ENCODE measurements at regions not wholly inside any gene's neighbourhood (a gene's known extent, or its start where the extent isn't known, plus 50 kb on each side); places are given as distances from the start of the nearest gene placed in this dataset.
"Not testable (repeated sequence)": the region's sequence is repeated elsewhere in the genome, so short reads cannot be mapped to it uniquely, and the experiment has no call there.

DNA sequence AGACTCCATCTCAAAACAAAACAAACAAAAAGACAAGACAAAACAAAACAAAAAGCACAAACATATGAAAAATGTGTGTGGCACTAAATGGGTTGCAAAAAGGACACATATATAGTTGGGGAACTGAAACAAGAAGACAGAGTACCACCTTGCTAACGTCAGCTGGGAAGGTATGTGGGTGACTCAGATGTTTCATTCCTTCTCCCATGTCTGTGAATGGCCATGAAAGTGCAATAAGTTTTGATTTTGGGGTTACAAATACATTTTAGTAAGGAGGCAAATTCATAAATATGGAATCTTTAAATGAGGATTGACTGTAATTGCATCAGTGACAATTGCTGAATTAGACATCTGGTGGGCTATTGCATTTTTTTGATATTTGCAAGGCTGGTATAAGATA lies 81.6 kb upstream of the KLF4 start:
- no peak for DNase-seq (ENCODE audit: low spot score)
- TF ChIP-seq, protein P1, sequence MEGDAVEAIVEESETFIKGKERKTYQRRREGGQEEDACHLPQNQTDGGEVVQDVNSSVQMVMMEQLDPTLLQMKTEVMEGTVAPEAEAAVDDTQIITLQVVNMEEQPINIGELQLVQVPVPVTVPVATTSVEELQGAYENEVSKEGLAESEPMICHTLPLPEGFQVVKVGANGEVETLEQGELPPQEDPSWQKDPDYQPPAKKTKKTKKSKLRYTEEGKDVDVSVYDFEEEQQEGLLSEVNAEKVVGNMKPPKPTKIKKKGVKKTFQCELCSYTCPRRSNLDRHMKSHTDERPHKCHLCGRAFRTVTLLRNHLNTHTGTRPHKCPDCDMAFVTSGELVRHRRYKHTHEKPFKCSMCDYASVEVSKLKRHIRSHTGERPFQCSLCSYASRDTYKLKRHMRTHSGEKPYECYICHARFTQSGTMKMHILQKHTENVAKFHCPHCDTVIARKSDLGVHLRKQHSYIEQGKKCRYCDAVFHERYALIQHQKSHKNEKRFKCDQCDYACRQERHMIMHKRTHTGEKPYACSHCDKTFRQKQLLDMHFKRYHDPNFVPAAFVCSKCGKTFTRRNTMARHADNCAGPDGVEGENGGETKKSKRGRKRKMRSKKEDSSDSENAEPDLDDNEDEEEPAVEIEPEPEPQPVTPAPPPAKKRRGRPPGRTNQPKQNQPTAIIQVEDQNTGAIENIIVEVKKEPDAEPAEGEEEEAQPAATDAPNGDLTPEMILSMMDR (IDR thresholded peaks at IDR 0.05; ENCODE audit: extremely low read depth, missing control alignments) = no peak

DNA sequence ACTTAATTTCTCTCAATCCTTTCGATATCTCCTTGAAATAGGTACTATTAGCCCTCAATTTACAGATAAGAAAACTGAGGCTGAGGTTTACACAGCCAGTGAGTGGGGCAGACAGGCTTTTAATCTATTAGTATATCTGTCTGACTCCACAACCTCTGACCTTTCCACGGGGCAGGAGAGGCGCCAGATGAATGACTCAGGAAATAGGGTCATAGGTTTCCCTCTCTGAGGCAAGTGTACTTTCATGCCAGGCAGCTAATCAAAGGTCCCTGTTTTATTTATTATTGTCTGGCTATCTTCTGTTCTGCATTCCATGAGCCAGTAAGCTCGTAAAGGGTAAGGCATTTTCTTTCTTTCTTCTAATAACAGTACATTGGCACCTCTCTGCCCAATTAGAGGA lies 79.6 kb upstream of the KLF4 start:
- TF ChIP-seq, protein P1 (IDR thresholded peaks at IDR 0.05; ENCODE audit: extremely low read depth, missing control alignments) = no peak
- DNase-seq (ENCODE audit: low spot score) = no peak

DNA sequence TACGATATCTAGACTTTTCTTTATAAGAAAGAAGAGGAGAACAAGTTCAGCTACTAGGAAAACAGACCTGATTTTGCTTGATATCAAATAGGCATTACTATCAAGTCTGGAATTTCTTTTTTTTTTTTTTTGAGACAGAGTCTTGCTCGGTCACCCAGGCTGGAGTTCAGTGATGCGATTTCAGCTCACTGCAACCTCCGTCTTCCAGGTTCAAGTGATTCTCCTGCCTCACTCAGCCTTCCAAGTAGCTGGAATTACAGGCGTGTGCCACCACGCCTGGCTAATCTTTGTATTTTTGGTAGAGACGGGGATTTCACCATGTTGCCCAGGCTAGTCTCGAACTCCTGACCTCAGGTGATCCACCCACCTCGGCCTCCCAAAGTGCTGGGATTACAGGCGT lies 78.8 kb upstream of the KLF4 start:
- not testable (repeated sequence) for DNase-seq (ENCODE audit: low spot score)

DNA sequence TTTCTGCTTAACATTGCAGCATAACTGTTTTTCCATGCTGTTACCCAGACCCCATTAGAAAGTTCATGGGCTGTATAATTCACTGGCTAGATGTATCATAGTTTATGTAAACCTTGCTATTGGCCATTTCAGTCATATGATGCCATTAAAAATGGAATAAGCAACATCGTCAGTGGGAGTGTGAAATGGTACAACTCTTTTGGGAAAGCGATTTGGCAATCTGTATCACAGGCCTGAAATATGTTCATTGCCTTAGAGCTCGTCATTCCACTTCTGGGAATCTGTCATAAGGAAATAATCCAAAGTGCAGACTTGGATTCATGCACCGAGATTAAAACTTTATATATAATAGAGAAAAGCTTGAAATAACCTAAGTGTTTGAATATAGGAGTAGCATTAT lies 77.9 kb upstream of the KLF4 start:
- no peak for DNase-seq (ENCODE audit: low spot score)
- TF ChIP-seq, protein P1 (IDR thresholded peaks at IDR 0.05; ENCODE audit: extremely low read depth, missing control alignments) = no peak

DNA sequence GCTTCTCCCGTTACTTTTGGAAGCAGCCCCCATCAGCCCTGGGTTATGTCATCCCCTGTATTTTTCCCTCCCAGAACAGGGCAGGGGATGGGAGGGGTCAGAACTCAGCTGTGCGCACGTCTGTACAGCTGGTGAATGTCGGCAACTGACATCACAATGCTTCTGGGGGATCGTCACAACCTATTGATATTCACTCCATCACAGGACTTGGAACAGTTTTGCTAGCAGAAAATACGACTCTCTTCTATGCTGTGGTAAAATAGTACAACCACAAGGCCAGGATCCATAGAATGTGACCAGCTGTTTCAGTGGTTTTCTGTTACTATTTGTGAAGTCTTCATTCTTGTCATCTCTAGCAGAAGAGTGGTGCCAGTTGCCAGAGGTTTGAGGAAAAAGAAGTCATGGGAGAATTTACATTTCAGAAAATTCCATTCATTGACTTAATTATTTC lies 77.1 kb upstream of the KLF4 start:
- TF ChIP-seq, protein P1 (IDR thresholded peaks at IDR 0.05; ENCODE audit: extremely low read depth, missing control alignments) = no peak
- no peak for DNase-seq (ENCODE audit: low spot score)

DNA sequence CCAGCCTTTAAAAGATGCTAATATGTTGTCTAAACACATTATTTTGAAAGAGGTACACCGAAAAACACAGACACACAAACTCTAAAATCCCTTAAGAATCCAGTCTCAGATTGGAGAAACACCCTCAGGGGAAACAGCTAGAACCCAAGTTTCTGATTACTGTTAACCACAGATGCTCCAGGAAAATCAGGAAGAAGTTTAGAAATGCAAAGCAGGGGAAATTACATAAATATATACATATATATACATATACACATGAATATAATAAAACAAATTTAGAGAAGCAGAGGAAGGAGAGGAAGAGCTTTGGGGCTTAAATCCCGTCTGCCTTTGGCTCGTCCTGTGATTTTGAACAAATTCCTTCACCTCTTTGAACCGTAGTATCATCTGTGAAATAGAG lies 73.2 kb upstream of the KLF4 start:
- DNase-seq (ENCODE audit: low spot score) = no peak
- TF ChIP-seq, protein P1 (IDR thresholded peaks at IDR 0.05; ENCODE audit: extremely low read depth, missing control alignments) = no peak

DNA sequence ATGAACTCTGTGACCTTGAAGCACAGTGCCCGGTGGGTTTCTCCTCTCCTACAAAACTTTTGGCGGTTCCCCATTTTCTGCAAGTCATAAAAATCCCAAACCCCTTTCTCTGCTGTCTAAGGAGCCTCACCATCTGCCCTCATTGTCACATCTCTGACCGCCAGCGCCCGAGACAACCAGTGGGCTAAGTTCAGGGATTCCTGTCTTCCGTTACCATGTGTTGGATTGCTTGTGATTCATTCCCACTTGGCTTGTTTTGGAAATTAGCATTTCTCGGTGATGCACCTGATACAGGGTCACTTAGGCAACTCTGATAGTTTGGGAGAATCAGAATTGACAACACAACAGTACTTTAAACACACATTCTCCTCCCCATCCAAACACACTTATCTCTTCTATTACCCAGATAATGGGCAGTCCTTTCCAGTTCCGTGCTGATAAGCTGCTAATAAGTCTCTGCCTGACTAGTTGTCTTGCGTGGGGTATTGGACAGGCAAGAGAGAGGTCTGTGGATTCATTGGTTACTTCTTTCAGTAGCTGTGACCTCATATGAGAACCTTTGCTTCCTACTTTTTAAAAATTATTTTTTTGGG lies 70.0 kb upstream of the KLF4 start:
- TF ChIP-seq, protein P1 (IDR thresholded peaks at IDR 0.05; ENCODE audit: extremely low read depth, missing control alignments) = no peak
- no peak for DNase-seq (ENCODE audit: low spot score)

- TF ChIP-seq, protein P1 (IDR thresholded peaks at IDR 0.05; ENCODE audit: extremely low read depth, missing control alignments) = no peak
- no peak for DNase-seq (ENCODE audit: low spot score)
Observed at GRCh38 chr9:107557236-107557990, 67.8 kb upstream of the KLF4 start.
